HG03354 (cell line): ENCODE measurements at regions not wholly inside any gene's neighbourhood (a gene's known extent, or its start where the extent isn't known, plus 50 kb on each side); places are given as distances from the start of the nearest gene placed in this dataset.

ENCODE experiments used
- ATAC-seq: cut with Tn5 transposase; IDR thresholded peaks from one replicate; pipeline ENCODE4 v1.9.1; 2021; ENCODE audit warnings: mild to moderate bottlenecking; ENCODE audit not compliant: unreplicated experiment, poor library complexity, severe bottlenecking

GRCh38 chr2:76378140-76378539 lies 667.4 kb upstream of the GCFC2 start:
- ATAC-seq = no peak

DNA sequence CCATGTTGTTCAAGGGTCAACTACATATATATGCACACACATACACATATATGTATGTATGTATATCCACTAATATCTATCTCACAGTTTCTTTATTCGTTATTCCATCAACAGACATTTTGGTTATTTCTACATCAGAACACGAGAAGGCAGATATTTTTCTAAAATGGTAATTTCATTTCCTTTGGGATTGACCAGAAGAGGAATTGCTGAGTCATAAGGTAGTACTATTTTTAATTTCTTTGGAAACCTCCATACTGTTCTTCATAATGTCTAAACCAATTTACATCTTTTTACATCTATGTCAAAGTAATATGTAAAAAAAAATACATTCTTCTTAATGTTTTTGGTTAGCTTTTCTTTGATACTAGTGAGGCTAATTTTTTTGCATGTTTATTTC lies 630.7 kb upstream of the GCFC2 start:
- no peak for ATAC-seq

DNA sequence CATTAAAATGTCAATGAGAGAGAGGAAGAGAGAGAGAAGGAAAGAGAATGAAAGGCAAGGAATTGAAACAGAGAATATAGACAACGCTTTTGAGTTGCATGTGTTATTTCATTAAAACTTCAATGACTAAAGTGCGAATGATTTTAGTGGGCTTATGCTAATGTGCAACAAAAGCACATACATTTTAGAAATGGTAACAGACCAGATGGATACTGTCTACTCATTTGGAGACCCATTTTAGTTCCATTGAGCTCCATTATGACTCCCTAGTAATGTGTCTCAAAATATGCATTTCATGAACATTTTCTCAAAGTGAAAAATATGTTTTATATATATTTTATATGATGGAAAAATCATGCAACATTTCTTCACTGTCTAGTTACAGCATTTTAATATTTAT lies 622.2 kb upstream of the GCFC2 start:
- no peak for ATAC-seq

GRCh38 chr2:76330865-76331264 lies 620.1 kb upstream of the GCFC2 start:
- no peak for ATAC-seq

GRCh38 chr2:76326636-76327035 lies 615.9 kb upstream of the GCFC2 start:
- ATAC-seq = no peak

DNA sequence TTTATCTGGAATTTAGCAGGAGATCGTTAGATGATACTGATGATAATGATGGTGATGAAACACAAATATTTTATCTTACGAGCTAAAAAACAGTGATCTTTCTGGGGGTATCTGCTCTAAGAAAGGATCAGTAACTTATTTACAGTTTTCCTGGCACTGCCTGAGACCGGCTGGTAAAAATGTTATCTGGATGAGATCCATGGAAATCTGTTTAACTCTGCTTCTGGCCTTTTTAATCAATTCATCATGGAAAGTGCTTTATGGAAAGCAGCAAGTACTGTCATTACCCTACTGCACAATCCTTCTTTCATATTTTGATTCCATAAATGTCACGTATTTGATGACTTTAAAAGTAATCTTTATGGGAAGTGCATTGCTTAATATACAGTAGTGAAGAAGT lies 612.7 kb upstream of the GCFC2 start:
- ATAC-seq = no peak

DNA sequence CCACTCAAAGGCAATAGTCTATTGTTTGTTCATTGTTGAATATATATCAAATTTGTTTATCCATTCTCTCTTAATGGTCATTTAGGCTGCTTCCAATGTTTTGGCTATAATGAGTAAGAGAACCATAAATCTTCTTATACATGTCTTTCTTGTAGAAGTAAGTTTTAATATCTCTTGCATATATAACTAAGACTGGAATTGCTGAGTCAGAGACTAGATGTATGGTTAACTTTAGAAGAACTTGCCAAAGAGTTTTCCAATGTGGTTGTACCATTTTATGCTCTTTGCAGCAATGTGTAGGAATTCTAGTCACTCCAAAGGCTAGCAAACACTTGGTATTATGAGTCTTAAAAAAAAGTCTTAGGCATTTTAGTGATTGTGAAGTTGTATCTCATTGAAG lies 610.0 kb upstream of the GCFC2 start:
- no peak for ATAC-seq

DNA sequence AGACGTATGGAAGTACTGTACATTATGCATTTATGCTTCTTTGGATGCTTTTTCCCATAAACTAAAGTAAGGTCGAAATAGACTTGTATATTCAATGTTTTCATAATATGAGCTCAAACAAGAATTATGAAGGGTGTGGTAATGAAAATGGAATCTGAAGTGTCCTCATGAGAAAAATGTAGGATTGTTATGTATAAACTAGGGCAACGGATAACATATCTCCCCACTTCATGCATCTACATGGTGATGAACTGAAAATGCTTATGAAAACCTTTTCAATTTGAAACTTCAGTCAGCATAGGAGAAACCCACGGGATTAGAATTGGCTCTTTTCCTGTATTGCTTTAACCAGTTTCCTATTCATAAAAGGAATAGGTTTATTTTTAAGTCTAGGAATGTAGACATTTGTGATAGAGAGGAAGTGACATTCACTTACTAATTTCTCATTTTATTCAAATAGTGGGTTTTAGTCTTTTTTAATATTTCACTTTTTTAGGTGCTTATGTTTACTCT lies 608.2 kb upstream of the GCFC2 start:
- no peak for ATAC-seq

DNA sequence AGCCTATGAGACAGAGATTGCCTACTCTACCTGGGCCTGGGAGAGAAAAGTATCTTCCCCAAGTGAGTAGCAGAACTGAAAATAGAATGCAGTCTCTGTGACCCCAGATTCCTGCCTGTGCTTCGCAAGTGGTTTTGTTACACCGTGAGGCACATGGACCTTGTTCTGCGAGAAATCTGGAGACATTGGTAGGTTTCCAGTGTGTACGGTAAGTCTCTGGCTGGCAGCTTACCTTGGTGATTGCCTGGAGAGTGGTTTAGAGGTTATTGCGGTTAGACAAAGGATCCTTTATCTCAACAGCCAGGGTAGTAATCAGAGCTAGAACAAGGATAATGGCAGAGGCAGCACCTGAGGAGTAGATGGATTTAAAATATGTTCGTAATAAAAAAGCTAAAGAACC lies 606.0 kb upstream of the GCFC2 start:
- no peak for ATAC-seq

DNA sequence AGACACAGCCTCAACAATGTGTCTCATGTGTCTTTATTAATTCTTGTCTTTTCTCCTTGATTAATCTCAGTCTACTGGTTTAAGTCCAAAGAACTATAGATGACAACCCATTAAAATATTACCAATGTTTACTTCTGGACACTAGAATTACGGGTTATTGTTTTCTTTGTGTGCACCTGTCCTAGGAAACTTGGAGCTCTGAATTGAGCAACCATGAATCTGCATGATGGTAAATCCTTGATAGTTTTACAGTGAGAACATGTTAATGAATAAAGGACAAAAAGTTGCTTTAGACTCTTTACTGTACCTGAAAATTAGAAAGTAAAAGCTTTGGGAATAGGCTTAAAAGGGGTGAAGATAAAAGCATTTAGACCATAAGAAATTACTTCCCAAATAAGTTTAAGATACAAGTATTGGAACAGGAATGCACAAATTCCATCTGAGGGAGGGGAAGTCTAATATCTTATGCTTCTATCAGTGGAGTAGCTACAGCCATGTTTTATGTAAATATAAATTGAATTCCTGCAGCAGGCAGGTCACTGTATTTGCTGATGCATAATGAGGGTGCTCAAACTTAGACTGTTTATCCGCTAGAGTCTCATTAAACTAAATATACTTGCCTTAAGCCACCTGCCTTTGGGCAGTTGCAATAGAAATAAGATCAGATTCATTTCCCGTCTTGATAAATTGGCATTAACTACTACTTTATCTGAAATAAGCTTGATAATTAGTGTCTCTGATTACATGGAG lies 603.7 kb upstream of the GCFC2 start:
- no peak for ATAC-seq

- no peak for ATAC-seq
Measured at GRCh38 chr2:76312236-76312635, 601.5 kb upstream of the GCFC2 start.

DNA sequence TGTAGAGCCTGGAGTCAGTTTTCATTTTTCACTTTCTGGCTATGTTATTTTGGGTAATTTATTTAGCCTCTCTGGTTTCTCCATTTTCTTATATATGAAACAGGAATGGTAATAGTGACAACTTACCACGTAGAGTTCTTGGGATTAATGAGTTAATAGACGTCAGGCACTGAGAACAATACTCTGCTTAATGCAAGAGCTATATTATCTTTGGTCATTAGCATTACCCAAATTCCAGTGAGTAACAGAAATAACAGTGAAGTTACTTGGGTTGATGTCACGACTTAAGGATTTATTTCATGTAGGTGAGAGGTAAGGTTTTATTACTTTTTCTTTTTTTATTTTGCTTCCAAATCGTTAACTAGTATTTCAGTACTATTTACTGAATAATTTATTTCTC lies 601.0 kb upstream of the GCFC2 start:
- no peak for ATAC-seq

DNA sequence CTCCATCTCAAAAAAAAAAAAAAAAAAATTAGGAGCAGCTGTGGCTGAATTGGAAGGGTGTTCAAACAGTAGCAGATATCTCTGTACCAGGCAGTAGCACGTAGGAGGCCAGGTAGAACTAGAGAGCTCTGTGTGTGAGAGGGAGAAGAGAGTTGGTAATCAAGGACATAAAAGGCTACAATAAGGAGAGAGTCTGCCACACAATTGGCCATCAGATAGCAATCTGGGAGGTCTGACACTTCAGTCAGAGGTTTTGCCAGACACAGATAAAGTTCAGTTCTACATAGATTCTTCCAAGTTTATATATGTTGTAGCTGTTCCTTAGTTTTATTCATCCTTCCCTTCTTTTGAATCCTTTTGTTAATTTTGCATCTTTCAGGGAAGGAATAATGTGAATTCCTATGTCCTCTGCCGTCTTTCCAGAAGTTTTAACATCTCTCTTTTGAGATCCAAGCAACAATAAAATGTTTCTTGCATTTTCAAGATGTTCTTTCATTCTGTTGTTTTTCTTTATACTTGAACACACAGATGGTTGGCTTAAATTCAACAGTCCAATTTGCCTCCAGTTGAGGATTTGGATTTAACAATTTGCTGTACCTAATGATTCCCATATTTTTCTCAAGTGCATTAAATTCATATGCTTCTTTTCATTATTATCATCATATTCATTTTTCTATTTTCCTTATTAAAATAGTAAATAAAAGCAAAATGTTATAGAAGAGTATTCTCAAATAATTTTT lies 600.3 kb upstream of the GCFC2 start:
- no peak for ATAC-seq

DNA sequence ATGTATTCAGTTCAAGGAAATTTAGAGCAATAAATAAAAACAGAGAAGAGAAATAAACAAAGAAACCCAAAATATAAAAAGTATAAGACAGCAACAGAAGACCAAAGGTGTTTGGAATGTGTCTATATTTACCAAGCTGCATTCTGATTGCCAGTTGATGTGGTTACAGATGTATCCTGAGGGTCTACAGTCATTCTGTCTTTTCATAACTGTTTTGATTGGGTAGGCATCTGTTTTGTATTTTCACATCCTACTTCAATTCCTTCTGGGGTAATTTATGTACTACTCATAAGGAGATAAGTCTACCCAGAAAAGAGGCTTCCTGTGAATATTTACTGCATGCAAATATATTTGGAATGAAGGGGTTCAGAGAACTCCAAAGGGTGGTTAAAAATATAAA lies 596.8 kb upstream of the GCFC2 start:
- no peak for ATAC-seq

- no peak for ATAC-seq
Measured at GRCh38 chr2:76298041-76298440, 587.3 kb upstream of the GCFC2 start.

- no peak for ATAC-seq
Measured at GRCh38 chr2:76296438-76296837, 585.7 kb upstream of the GCFC2 start.

DNA sequence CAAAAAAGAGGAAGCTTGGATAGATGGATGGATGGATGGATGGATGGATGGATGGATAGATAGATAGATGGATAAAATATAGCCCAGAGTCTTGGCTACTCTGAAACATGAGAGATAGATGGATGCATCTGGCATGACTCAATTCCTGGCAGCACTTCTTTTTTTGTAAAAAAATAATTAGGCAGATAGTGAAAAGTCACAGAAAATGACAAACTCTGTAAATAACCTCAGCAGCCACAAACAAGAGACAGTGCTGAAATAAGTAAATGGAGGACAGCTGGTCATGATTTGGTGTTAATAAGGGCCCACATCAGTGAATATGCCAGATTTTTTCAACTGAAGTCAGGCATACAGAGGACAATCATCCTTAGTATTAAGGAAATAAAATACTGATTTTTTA lies 585.0 kb upstream of the GCFC2 start:
- no peak for ATAC-seq

DNA sequence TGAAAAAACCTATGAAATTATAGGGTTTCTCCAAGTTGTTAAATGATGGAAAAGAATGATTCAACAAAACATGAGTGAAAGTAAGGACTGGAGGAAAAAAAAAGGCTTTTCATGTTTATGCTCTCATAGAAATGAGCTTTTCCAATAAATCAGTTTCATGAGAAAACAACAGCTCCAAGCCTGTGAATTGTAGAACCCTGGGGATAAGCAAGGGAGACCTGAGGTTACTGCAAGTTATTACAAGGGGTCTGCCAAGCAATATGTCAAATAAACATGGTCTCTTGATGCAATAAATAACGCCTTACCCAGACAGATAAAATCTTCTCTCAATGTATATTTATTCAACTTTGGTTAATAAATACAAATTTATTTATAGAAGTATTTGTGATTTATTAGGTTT lies 577.9 kb upstream of the GCFC2 start:
- no peak for ATAC-seq

DNA sequence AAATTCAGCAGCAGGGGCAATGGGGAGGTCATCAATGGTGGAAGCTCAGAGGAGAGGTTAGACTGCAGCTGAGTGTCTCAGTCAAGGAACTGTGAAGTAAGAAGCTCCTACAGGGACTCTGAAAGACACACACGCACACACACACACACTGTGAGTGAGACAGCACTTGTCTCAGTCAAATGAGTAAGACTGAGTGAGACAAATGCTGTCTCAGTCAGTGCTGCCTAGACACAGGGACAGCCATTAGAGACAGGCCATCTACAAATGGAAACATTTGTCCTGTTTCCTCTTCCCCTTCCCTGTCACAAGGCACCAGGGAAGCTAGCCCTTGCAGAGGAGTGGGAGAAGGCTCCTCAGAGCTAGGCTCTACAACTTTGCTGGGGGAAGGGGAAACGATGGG lies 577.4 kb upstream of the GCFC2 start:
- no peak for ATAC-seq

DNA sequence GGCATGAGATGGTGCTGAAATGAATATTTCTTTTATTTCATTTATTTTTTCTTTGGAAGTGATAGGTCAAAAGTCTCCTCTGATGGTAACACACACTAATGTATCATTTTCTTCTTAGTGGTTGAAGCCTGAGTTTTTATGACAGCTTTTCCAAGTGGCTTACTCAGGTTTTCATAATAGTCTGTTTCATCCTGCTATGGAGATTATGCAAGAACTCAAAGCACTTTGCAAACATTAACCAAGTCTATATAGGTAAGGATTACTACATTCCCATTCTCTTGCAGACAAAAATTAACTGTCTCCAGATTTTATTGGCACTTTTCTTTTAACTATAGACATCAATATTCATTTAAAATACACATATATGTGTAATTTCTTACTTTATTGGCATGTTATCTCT lies 572.6 kb upstream of the GCFC2 start:
- no peak for ATAC-seq

GRCh38 chr2:76281156-76281841 lies 570.6 kb upstream of the GCFC2 start:
- ATAC-seq = no peak
